ENCODE measurements at regions not wholly inside any gene's neighbourhood (a gene's known extent, or its start where the extent isn't known, plus 50 kb on each side); places are given as distances from the start of the nearest gene placed in this dataset.

DNA sequence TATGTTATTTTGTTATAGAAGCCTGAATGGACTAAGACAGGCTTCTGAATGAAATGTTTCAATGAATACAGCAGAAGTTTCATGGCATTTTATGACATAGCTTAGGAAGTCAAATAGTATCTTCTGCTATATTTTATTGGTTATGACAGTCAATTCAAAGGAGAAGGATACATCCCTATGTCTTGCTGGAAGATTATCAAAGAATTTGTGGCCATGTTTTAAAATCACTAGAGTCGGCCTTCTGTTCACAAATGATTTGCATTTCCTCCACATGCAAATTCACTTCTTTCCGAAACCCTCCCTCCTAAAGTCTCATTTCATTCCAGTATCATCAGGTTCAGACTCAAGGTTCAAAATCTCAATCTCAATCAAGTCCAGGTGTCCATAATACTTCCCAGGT is 679.2 kb upstream of the ADAMTS5 start:
- DNase-seq (ENCODE audit: extremely low read depth, low read depth) = no peak
- no peak overlapping the region for H3K4me3 ChIP-seq (replicated peaks; ENCODE audit: low read depth, low read length)
- TF ChIP-seq, protein P1, sequence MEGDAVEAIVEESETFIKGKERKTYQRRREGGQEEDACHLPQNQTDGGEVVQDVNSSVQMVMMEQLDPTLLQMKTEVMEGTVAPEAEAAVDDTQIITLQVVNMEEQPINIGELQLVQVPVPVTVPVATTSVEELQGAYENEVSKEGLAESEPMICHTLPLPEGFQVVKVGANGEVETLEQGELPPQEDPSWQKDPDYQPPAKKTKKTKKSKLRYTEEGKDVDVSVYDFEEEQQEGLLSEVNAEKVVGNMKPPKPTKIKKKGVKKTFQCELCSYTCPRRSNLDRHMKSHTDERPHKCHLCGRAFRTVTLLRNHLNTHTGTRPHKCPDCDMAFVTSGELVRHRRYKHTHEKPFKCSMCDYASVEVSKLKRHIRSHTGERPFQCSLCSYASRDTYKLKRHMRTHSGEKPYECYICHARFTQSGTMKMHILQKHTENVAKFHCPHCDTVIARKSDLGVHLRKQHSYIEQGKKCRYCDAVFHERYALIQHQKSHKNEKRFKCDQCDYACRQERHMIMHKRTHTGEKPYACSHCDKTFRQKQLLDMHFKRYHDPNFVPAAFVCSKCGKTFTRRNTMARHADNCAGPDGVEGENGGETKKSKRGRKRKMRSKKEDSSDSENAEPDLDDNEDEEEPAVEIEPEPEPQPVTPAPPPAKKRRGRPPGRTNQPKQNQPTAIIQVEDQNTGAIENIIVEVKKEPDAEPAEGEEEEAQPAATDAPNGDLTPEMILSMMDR (IDR thresholded peaks at IDR 0.05; ENCODE audit: low read depth, low read length, missing control alignments) = no peak

DNA sequence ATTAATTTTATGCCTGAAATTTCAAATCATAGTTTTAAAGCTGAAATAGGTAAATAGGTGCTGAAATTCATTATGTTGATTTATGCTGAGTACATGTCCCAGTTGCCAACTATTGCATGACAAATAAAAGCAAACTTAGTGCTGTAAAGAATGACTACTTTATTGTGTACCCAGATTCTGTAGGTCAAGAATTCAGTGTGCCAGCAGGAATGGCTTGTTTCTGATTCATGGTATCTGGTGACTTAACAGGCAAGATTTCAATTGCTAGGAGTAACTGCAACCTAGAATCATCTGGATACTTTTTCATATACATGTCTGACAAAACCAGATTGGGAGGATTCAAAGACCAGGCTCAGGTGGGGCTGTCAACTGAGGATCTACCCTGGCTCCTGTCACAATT is 678.4 kb upstream of the ADAMTS5 start:
- H3K4me3 ChIP-seq (replicated peaks; ENCODE audit: low read depth, low read length) = no peak overlapping the region
- TF ChIP-seq, protein P1 (IDR thresholded peaks at IDR 0.05; ENCODE audit: low read depth, low read length, missing control alignments) = no peak
- no peak for DNase-seq (ENCODE audit: extremely low read depth, low read depth)

DNA sequence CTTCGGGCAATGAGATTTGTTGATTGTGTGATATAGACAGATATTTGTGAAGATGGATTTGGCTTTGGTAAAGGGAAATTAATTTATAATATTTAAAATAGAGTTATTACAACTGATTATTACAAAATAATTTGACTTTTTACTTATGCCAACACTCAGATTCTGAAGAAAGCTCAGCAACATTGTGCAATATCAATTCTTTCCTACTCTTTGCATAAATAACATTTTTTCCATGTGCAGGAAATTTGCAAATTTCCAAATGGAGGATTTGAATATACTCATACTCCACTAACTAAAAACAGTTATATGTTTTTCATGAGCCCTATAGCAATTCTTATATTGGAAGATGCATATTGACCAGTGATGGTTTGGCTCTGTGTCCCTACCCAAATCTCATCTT is 676.4 kb upstream of the ADAMTS5 start:
- no peak for DNase-seq (ENCODE audit: extremely low read depth, low read depth)
- TF ChIP-seq, protein P1 (IDR thresholded peaks at IDR 0.05; ENCODE audit: low read depth, low read length, missing control alignments) = no peak
- no peak overlapping the region for H3K4me3 ChIP-seq (replicated peaks; ENCODE audit: low read depth, low read length)

DNA sequence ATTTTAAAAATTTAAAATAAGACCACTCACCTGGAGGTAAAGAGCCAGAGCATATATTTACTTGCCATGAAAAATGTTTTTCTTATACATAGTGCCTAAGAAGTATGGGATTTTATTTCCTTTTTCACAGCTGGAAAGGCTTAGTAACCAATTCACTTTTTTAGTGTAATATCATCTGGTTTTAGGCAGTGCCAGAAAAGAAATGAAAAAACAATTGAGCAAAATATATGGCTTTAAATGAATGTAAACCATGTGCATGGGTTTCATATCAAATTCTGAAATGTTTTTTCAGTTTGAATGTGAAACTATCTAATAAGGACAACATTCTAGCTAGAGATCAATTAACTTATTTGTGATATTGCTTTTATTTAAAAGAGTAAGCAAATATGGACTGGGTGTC is 672.4 kb upstream of the ADAMTS5 start:
- no peak for DNase-seq (ENCODE audit: extremely low read depth, low read depth)
- TF ChIP-seq, protein P1 (IDR thresholded peaks at IDR 0.05; ENCODE audit: low read depth, low read length, missing control alignments) = no peak
- no peak overlapping the region for H3K4me3 ChIP-seq (replicated peaks; ENCODE audit: low read depth, low read length)

GRCh38 chr21:27636656-27637055 is 669.8 kb upstream of the ADAMTS5 start:
- H3K4me3 ChIP-seq (replicated peaks; ENCODE audit: low read depth, low read length) = no peak overlapping the region
- no peak for DNase-seq (ENCODE audit: extremely low read depth, low read depth)
- TF ChIP-seq, protein P1 (IDR thresholded peaks at IDR 0.05; ENCODE audit: low read depth, low read length, missing control alignments) = no peak

DNA sequence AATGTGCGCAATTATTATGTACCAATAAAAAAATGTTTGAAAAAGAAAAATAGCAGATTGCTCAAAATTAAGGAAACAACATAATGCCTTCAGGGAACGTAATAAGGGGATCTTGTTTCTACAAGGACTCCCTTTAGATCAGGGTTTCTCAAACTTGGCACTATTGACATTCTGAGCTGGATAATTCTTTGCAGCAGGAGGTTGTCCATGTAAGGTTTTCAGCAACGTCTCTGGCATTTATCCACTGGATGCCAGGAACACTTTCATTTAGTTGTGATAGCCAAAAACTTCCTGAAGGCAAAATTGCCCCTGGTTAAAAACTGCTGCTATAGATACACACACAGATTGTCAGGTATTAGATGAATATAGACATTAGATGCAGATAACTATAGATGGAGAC is 666.7 kb upstream of the ADAMTS5 start:
- TF ChIP-seq, protein P1 (IDR thresholded peaks at IDR 0.05; ENCODE audit: low read depth, low read length, missing control alignments) = no peak
- H3K4me3 ChIP-seq (replicated peaks; ENCODE audit: low read depth, low read length) = no peak overlapping the region
- DNase-seq (ENCODE audit: extremely low read depth, low read depth) = no peak

GRCh38 chr21:27631471-27631870 is 664.6 kb upstream of the ADAMTS5 start:
- DNase-seq (ENCODE audit: extremely low read depth, low read depth) = no peak
- TF ChIP-seq, protein P1 (IDR thresholded peaks at IDR 0.05; ENCODE audit: low read depth, low read length, missing control alignments) = no peak
- no peak overlapping the region for H3K4me3 ChIP-seq (replicated peaks; ENCODE audit: low read depth, low read length)

All from HFF-Myc (cell line).